ENCODE measurements at regions not wholly inside any gene's neighbourhood (a gene's known extent, or its start where the extent isn't known, plus 50 kb on each side); places are given as distances from the start of the nearest gene placed in this dataset.
"Not testable (repeated sequence)": the region's sequence is repeated elsewhere in the genome, so short reads cannot be mapped to it uniquely, and the experiment has no call there.

DNA sequence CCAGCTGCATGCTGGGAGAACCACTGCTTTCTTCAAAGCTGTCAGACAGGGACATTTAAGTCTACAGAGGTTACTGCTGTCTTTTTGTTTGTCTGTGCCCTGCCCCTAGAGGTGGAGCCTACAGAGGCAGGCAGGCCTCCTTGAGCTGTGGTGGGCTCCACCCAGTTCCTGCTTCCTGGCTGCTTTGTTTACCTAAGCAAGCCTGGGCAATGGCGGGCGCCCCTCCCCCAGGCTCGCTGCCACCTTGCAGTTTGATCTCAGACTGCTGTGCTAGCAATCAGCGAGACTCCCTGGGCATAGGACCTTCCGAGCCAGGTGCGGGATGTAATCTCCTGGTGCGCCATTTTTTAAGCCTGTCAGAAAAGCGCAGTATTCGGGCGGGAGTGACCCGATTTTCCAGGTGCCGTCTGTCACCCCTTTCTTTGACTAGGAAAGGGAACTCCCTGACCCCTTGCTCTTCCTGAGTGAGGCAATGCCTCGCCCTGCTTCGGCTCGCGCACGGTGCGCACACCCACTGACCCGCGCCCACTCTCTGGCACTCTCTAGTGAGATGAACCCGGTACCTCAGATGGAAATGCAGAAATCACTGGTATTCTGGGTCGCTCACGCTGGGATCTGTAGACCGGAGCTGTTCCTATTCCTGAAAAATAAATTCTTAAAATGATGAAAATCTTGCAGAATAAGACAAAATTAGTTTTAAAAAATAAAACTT is 1022.9 kb downstream of the RAPGEF2 start:
- DNase-seq, result not testable (repeated sequence)

DNA sequence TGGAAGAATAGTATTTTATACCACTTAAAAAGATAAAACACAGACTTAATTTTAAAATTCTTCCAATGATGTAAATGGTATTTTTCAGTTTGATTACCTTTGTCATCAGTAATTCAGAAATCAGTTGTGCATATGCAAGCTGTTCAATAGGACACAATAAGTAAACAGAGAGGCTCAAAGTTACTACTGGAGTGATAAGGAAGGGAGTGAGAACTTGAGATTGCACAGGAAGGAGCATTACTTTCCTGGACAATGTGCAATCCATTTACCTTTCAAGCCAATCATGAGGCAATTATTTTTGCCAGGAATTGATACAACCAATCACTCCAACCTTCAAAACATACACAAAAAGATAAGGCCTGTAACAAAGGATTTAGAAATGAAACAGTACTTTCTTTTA is 1024.3 kb downstream of the RAPGEF2 start:
- DNase-seq, result no peak

DNA sequence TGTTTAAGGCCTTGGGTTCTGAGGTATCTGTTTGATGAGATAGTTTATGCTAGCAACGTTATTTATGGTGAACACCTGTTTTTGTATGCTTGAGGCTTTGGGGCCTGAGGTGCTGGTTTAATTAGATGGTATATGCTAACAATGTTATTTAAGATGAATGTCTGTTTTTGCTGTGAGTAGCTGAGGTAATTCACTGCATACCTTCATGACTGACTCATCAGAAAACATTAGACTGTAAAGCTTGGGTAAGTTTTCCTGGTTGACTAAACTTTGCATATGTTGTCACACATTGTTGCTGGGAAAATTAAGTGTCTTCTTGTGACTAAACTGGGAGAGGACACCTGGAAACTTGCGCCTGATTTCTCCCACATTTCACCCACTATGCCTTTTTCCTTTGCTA is 1026.6 kb downstream of the RAPGEF2 start:
- DNase-seq, result no peak

DNA sequence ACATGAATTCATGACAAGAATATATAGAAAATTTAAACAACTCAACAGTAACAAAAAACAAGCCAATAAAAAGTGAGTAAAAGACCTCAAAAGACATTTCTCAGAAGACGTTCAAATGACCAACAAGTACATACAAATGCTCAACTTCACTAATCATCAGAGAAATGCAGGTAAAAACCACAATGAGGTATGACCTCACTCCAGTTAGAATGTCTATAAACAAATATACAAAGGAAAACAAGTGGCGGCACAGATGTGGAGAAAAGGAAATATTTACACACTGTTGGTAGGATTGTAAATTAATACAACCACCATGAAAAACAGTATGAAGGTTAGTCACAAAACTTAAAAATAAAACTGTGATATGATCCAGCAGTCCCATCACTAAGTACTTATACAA is 1033.1 kb downstream of the RAPGEF2 start:
- DNase-seq, result no peak

DNA sequence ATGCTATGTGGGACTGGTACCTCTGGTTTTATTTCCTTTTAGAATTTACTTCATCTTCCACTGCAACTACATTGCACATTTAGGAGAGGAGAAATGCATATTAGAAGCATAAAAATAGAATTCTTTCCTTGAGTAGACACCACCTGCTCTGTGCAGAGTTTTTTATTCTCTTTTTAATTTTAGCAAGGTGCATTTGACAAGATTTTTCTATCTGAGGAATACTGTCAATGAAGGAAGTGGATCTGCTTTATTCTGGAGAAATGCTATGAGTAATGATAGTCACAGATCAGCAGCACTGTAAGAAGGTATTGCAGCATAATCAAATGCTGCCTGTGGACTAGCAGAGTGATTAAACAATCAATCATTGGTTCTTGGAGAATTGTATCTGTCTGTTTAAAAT is 1038.3 kb downstream of the RAPGEF2 start:
- DNase-seq, result no peak

DNA sequence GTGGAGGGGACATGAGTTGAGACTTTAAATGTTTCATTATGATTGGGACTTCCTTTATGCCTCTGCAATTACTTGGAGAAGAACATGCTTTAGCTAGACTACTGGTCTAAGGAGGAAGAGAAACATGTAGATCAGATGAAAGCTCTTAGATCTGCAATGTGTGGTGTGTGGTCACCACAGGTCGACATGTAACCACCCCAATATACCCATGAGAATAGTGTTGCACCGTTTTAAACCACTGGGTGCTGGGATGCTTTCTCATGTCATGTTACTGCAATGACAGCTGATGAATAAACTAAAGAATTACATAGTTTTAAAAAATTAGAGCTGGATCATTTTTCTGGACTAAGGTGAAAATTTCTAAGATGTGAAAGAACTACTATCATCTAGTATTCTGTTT is 1039.7 kb downstream of the RAPGEF2 start:
- DNase-seq, result no peak

DNA sequence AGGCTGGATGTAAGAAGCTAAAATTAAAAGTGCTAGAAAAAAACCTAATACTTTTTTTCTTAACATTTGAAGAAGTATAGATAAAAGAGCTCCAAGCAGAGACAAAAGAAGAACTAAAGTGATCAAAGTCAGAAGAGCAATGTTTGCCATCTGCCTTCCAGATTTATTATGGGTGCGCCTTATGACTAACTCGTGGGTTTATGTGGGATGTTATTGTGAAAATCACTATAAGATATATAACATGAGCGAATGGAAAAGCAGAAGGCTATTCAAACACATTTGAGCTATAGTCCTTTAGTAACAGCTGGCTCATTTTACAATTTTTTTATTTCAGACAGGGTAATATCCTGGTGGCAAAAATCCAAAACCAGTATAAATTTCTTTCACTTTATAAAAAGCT is 1040.7 kb downstream of the RAPGEF2 start:
- DNase-seq, result no peak

DNA sequence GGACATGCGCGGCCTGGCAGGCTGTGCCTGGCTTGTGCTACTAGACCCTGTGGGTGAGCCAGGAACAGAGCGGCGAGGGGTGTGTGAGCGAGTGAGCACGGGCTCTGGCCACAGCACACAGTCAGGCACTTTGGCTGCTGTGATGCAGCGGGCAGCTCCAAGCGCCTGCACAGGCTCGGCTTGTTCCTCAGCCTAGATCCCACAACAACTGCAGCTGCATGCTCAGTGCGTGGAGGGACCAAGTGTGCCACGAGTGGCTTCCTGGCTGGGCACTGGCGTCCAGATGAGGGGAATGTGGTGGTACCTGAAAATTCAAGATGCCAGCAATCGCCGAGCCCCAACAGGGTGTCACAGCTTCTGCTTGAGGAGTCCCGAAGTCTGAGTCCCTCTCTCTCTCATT is 1056.6 kb downstream of the RAPGEF2 start:
- no peak for DNase-seq

DNA sequence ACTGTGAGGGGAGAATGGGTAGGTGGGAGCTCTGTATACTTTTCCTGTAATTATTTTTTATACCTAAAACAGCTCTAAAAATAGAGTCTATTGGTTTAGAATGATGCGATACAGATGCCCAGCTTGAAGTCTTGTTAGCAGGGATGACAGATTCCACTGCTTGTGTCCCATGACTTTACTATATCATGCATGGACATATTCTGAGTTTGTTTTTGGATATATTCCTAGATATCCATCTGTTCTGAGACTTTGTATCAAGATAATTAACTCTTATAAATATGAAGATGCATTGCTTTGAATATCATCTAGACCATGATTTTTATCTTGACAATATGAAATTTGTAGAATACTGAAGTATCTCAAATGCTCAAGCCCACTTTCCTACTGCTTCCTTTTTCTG is 1058.1 kb downstream of the RAPGEF2 start:
- DNase-seq, result no peak

DNA sequence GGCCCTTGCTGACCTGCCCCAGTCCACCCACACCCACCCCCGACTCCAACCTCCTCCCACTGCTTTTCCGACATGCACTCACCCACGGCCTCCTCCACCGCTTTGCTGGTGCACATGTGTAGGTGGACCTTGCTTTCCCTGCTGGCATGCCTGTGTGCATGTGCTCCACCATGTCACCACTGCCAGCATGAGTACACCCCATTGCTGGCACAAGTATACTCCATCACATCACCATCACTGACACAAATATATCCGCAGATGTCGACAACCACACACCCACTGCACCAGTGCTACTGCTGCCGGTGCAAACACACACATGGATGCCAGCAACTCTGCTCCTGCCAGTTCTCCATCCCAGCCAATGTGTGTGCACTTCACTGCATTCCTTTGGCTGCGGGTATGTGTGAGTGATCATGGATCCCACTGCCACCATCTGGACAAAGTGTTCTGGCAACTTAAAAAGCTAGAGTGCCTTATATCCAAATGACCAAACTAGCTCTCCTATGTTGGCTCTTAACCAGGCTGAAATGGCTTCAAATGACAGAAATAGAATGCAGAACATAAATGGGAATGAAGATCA is 1072.3 kb downstream of the RAPGEF2 start:
- no peak for DNase-seq

DNA sequence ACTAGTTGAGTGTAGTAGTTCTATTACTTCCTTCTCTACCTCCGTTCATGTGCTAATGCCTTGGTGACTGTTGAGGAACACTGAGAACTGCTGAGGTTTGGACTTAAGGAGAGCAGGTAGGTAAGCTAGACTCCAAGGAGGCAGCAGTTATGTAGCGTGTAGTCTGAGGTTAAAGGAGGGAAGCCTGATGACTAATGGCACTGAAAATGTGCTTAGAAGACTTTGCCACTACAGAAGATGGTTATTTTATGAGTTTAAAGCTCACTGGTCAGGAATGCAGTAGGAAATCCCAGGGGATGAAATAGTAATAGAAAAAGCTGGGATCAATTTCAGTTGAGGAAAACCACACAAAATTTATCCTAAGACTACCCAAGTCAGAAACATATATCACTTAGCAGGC is 1077.3 kb downstream of the RAPGEF2 start:
- no peak for DNase-seq

DNA sequence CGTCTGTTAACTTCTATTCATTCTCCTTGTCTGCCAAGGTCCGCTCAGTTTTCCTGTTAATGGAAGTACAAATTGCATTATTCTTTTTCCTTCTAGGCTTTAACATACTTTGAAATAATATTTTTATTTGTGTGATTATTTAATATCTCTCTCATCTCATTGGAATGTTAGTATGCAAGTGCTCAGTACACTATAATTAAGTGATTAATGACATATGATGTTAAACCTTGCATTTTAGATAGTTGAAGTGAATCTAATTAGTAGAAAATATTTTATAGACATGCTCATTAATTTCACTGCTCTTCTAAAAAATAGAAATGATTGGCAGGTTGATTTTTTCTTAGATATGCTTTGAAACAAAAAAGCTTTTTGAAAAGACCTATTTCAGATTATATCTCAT is 1079.8 kb downstream of the RAPGEF2 start:
- no peak for DNase-seq

DNA sequence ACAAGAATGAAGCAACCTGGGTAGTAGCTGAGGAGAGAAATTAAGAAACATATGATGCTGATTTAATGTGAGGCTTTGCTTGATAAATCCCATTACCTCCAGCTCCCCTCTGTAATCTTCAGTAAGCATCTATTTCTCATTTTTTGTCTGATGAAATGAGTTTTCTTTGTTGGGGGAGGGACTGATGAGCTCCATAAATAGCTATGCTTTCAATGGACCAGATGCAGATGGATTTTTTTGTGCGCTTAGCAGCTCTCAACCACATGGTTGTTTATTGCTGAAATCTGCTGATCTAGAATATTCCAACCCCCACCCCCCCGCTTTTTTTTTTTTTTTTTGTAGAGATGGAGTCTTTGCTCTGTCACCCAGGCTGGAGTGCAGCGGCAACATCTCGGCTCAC is 1082.0 kb downstream of the RAPGEF2 start:
- no peak for DNase-seq

DNA sequence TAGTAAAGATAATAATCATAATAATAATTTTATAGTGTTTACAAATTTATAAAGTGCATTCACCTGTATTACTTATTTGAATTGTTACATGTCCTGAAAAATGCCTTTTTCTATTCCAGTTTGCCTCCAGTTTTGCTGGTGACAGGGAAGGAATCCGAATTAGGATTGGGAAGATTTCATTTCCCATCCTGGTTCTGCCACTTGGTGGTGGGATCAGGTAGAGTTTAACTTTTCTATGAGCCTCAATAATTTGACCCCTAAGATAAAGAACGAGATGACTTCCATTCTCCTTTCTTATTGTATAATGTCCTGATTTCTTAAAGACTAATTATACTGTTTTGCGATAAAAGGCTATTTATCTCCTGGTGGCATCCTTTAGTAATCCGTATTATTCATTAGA is 1090.9 kb downstream of the RAPGEF2 start:
- no peak for DNase-seq

DNA sequence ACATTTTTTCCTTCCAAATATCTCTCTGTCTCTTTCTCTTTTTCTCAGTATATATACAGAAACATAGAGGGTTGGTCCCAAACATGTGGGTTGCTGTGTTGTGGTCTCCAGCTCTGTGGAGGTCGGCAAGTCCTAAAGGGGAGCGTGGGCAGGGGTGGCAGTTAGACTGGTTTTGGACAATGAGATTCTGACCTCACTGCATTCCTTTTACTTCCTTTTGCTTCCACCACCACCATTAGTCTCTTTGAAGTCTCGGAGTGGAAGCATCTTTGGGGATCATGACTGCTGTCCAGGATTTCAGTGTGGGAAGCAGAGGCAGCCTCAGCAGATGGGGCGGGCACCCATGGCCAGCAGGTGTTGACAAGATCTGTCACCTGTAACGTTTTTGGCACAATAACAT is 1091.8 kb downstream of the RAPGEF2 start:
- no peak for DNase-seq

DNA sequence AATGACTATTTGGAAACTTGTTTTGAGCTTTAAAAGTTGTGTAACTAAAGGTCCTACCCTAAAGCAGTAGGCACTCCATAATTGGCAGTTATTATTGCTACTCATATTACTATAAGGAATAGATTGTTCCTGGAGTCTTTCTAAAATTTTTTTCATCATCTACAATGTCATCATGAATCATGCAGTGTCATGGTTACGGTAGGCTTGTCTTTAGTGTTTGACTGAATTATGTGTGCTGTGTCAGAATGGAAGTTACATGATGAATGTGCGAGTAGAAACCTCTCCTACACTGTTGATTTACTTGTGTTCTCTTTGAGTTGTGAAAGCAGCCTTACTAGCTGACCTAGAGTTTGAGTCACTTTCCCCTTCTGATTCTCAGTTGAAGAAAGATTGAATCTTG is 1099.9 kb downstream of the RAPGEF2 start:
- DNase-seq, result no peak

DNA sequence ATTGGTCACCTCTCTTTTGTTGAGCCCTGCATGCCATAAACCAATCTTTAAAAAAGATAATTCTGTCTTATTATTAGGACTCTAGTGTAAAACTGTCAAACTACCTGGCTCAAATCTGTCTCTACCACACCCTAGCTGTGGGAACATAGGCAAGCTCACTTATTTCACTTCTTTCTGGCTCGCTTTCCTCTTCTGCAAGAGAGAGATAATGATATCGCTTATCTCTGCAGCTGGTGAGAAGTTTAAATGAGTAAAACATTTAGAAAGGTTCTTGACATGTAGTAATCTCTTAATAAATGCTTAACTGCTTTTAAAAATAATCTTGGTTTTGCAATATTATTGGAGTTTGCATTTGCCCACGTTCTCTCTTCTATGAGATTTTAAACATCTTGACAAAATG is 1109.2 kb downstream of the RAPGEF2 start:
- DNase-seq, result no peak

DNA sequence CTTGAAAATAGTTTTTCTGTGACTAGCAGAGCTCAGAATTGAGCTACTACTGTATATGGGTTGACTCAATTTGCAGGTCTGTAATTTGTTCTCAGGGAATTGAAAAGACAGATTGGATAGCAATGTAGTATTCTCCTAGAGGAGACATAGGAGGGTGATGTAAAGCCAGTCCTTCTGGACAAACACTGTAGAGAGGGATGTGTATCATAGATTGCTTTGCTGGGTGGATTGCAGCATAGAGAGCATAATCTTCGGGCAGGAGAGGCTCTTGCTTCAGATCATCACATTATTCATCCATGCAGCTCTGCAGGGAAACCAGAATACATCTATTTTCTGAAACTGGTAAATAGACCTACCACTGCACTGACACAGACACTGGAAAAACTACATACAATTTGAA is 1110.5 kb downstream of the RAPGEF2 start:
- no peak for DNase-seq

DNA sequence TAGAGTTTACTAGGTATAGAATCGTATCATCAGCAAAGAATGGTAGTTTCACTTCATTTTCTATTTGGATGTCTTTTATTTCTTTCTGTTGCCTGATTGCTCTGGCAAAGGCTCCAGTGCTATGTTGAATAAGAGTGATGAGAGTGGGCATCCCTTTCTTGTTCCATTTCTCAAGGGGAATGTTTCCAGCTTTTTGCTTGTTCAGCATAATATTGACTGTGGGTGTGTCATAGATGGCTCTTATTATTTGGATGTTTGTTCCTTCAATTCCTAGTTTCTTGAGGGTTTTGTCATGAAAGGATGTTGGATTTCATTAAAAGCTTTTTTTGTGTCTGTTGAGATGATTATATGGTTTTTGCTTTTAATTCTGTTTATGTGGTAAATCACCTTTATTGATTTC is 1114.5 kb downstream of the RAPGEF2 start:
- no peak for DNase-seq

DNA sequence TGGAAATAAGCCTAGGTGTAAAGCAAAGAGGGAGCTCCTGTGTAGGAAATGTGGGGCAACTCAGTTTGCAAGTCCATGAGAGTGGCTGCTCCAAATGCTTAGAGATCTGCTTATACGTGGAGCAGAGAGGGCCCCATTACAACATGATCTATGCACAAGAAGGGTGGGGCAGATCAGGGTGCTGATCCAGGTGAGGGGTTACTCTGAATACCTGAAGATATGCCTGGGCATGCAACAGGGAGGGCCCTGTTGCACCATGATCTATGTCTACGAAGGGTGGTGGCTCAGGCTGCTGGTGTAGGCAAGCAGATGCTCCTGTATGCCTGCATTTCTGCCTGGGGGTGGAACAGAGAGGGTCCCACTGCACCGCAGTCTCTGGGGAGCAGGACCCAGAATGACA is 1121.2 kb downstream of the RAPGEF2 start:
- no peak for DNase-seq

DNA sequence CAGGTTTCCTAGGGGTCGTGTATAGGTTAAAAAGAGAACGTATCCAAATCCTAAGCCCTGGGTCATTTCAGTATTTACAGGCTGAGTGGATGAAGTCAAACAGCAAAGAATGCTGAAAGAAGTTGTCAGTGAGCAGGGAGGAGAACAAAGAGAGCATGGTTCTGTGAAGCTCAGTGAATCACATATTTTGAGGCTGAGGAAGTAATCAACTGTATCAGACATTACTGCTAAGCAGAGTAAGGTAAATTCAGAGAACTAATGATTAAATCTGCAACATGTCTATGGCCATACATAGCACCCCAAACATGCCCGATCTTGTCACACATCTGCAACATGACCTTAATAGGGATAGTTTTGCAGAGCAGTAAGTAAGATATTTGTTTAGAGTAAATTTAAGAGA is 1130.3 kb downstream of the RAPGEF2 start:
- DNase-seq, result no peak

DNA sequence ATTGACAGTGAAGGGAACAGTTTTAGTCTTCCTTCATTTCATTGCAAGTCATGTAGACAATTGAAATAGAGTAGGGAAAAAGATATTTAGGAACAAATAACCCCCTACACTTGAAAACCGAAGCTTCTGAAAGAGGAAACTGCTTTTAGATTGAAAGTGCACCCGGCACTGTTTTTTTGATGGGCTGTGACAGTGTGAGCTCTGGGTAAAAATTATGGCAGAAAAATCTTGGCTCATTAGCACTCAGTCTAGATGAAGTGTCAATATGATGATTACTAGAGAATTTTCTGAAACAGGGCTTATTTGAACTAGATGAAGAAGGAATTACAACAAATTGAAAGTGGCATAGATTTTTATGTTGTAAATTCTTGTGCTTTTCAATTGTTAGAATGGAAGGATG is 1132.4 kb downstream of the RAPGEF2 start:
- DNase-seq, result no peak

DNA sequence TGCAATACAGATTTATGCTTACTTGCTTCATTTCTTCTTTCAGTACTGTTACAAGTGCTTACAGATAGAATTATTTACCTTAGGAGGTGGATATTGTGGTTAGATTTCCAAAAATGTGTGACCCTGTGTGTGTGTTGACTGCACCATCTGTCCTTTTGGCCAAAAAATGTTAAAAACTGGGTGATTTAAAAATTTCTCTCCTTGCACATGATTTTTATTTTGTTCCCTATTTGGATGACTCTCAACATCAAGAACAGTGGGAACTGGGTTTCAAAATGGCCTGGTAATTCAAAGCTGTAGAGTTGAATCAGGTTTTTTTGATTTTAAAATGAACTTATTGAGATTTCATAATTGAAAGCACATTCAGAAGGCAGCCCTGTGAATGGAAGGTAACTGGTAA is 1132.9 kb downstream of the RAPGEF2 start:
- no peak for DNase-seq

DNA sequence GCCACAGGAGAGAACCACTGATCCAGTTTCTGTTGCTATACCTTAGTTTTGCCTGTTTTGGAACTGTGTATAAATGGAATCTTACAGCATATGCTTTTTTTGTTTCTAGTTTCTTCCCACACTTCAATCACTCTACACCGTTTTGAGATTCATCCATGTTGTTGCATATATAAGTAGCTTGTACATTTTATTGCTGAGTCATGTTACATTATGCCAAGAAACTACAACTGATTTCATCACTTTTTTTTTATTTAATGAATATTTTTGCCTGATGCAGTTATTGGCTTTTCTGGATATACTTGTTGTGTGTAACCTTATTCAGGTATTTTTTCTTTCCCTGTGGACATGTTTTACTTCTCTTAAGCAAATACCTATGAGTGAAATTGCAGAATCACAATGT is 1135.9 kb downstream of the RAPGEF2 start:
- DNase-seq, result no peak

DNA sequence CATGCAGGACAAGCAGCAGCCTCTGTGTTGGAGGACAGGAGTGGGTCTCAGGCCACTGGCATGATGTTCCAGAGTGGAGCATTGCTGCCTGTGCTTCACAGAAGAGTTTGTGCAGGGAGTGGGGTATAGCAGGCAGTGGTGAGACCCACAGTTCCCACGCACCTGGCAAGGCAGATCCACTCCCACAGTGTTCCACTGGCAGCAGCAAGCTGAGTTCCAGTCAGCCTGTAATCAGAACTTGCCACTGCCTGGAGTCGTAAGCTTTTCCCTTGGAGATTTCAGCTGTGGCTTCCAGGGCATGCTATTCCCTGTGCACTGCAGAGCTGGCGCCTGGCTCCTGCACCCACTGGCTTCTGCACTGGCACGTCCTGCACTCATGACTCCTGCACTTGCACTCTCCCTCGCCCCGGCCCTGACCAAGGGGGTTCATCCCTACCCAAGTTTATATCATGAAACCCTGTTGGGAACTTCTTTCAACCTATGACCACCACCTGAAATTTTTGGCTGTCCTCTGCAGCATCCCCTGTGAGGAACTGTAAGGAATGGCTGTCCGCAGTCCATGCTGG is 1144.3 kb downstream of the RAPGEF2 start:
- no peak for DNase-seq

All from NCI-H526 treated with DMSO at 0.1 percent for 48 hours (cell line).